ENCODE measurements at regions not wholly inside any gene's neighbourhood (a gene's known extent, or its start where the extent isn't known, plus 50 kb on each side); places are given as distances from the start of the nearest gene placed in this dataset.
"Not testable (repeated sequence)": the region's sequence is repeated elsewhere in the genome, so short reads cannot be mapped to it uniquely, and the experiment has no call there.

DNA sequence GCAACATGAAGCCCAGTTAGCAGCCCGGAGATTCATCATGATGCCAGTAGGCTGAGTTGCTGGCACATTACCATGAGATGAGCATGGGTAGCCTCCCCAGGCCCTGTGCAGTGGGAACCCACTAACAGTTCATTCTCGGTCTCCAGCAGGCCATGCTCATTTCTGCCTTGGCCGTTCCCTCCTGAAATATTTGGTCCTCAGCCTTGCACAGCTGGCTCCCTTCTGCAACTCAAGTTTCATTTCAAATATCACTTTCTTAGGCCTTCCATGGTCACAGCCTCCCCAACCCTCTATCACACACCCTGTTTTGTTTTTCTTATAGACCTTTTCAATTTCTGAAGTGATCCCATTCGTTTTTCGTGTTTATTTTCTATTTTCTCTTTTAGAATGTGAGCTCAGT lies 125.4 kb upstream of the VLDLR start:
- no peak overlapping the region for H3K27ac Mint-ChIP-seq
- no peak for DNase-seq
- H3K4me1 Mint-ChIP-seq, result no peaks in the 10 kb centered on the region

DNA sequence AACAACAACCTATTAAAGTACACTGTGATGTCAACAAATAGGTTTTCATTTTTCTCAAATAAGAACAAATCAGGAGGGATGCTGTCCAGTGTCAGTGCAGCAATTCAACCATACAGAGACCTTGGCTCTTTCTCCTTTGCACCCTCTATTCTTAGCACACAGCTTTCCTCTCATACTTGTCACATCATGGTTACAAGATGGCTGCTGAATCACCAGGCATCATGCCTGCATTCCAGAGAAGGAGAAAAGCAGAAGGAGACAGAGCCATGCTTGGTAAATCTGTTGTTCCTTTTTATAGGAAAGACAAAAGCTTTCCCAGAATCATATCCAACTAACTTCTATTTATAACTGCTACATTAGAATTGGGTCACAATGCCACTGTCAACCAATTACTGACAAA lies 124.7 kb upstream of the VLDLR start:
- H3K36me3 Mint-ChIP-seq, result no peaks in the 10 kb centered on the region
- no peak overlapping the region for H3K27ac Mint-ChIP-seq
- H3K4me1 Mint-ChIP-seq, result no peaks in the 10 kb centered on the region
- H3K4me3 Mint-ChIP-seq, result no peak overlapping the region
- CTCF ChIA-PET, result no interaction called here
- H3K27me3 Mint-ChIP-seq, result no peaks in the 10 kb centered on the region
- H3K9me3 Mint-ChIP-seq, result no peaks in the 10 kb centered on the region
- DNase-seq, result no peak

More for the DNA sequence above, 125.4 kb upstream of the VLDLR start:
- no peaks in the 10 kb centered on the region for H3K9me3 Mint-ChIP-seq
- H3K27me3 Mint-ChIP-seq, result no peaks in the 10 kb centered on the region
- no peak overlapping the region for H3K4me3 Mint-ChIP-seq
- CTCF ChIA-PET, result no interaction called here
- H3K36me3 Mint-ChIP-seq, result no peaks in the 10 kb centered on the region

DNA sequence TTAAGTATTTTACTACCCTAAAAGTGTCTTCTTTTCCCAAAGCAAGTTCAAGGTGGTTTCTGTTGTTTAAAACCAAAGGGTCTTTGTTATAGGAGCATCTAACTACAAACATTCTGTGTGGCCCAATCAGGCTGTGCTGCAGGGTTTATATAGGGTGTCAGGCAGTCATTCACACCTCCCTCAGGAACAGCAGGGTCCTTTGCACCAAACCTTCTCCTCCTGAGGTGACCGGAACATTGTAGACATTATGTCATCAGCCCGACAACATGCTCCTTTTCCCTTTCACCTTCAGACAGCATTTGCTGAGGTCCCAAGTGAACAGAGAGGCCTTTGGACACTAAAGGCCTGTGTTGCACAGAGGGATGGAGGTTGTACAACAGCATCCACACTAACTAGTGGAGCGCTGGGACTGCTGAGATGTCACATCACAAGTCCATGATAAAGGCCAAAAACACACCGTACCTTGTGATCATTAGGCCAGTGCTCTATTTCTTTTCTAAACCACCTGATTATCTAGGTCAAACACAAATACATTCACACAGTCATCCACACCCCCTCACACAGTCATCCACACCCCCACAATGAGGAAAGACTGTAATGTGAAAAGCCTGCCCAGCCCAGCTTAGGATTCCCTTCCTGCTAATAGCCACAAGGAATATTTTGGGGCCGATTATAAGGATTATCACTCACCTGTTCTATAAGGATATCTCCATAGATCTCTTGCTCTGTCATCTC lies 123.8 kb upstream of the VLDLR start:
- Mint-ChIP-seq H3K4me1 (no peaks in the 10 kb centered on the region), H3K27me3 (no peaks in the 10 kb centered on the region), H3K36me3 (no peaks in the 10 kb centered on the region), H3K4me3 (no peak overlapping the region), H3K27ac (no peak overlapping the region), H3K9me3 (no peaks in the 10 kb centered on the region)
- CTCF ChIA-PET, result no interaction called here
- DNase-seq, result no peak

DNA sequence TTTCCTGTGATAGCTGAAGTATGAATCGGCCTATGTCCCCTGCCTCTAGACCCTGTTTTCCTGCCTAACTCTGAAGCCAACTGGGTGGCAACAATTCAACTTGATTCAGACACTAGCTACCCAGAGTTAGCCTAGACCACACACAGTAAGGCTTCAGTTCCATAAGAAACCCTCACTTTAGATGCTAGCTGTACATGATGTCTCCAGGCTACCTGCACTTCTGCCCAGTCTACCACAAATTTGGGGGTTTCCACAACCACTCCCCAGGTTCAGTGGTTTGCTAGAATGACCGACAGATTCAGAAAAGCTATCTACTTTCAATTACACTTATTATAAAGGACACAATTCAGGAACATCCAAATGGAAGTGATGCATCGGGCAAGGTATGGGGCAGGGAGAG lies 119.4 kb upstream of the VLDLR start:
- H3K9me3 Mint-ChIP-seq, result no peaks in the 10 kb centered on the region
- no peaks in the 10 kb centered on the region for H3K36me3 Mint-ChIP-seq
- no peak overlapping the region for H3K27ac Mint-ChIP-seq
- no peak overlapping the region for H3K4me3 Mint-ChIP-seq
- H3K27me3 Mint-ChIP-seq, result no peaks in the 10 kb centered on the region
- H3K4me1 Mint-ChIP-seq, result no peaks in the 10 kb centered on the region
- CTCF ChIA-PET, result no interaction called here
- no peak for DNase-seq

DNA sequence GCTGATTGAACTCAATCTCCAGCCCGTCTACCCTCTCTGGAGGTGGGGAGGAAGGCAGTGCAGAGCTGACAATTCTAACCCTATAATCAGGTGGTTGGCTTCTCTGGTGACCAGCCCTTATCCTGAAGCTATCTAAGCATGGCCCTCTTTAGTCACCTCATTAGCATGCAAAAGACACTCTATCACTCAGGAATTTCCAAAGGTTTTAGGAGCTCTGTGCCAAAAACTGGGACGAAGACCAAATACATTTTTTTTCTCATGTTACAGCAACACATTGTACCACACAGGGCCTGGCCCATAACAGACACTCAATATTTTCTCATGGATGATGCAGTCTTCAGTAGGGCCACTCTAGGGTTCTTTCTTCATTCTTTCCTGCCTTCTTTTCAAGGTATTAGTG lies 118.8 kb upstream of the VLDLR start:
- CTCF ChIA-PET, result interaction anchor here (0.5 kb wide), 1 partner anchor 330 kb away, joined by 3 read pairs; no protein-coding TSS in a partner anchor
- no peaks in the 10 kb centered on the region for H3K9me3 Mint-ChIP-seq

DNA sequence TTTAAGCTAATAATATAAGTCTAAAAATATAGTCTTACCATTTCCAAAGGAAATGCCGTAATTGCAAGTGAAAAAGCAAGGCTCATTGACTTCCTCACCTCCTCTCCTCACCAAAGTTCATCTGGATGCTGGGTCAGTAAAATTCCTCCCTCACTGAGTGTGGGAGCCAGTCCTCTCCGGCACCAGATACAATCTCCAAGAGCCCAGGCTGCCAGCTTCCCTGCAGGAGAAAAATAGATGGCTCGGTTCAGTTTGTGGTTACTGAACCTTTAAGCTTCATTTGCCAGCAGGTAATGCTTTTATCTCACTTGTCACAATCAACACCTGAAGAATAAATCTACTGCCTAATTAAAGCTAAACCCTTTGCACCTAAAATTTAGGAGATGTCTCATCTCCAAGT lies 115.3 kb upstream of the VLDLR start:
- CTCF ChIA-PET, result no interaction called here
- Mint-ChIP-seq H3K27me3 (no peaks in the 10 kb centered on the region), H3K36me3 (no peaks in the 10 kb centered on the region), H3K4me3 (no peak overlapping the region), H3K9me3 (no peaks in the 10 kb centered on the region), H3K4me1 (no peaks in the 10 kb centered on the region), H3K27ac (no peak overlapping the region)
- DNase-seq, result no peak

More for the DNA sequence above, 118.8 kb upstream of the VLDLR start:
- no peak overlapping the region for H3K27ac Mint-ChIP-seq
- H3K36me3 Mint-ChIP-seq, result no peaks in the 10 kb centered on the region
- H3K27me3 Mint-ChIP-seq, result no peaks in the 10 kb centered on the region
- no peak for DNase-seq
- H3K4me3 Mint-ChIP-seq, result no peak overlapping the region
- no peaks in the 10 kb centered on the region for H3K4me1 Mint-ChIP-seq

DNA sequence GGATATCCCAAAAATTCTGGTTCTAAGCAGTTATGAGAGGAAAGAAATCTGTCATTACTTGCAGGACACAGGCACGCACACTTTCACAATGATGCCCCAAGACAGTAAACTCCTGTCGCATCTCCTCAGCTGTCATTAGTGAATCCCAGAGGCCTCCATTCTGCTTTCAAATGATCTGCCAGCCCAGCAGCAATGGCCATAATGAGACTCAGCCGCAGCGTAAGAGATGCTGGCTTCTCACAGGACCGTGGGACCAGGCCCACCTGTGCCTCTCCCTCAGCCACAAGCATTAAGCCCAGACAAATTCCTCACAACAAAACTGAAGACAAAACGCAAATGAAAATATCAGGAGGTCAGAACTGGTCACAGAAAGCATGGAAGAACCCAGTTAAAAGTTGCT lies 98.0 kb upstream of the VLDLR start:
- Mint-ChIP-seq H3K9me3 (peaks cover 4% of the 10 kb centered on the region), H3K4me3 (no peak overlapping the region), H3K4me1 (no peaks in the 10 kb centered on the region), H3K27me3 (no peaks in the 10 kb centered on the region), H3K27ac (no peak overlapping the region), H3K36me3 (no peaks in the 10 kb centered on the region)
- CTCF ChIA-PET, result no interaction called here
- DNase-seq, result no peak

DNA sequence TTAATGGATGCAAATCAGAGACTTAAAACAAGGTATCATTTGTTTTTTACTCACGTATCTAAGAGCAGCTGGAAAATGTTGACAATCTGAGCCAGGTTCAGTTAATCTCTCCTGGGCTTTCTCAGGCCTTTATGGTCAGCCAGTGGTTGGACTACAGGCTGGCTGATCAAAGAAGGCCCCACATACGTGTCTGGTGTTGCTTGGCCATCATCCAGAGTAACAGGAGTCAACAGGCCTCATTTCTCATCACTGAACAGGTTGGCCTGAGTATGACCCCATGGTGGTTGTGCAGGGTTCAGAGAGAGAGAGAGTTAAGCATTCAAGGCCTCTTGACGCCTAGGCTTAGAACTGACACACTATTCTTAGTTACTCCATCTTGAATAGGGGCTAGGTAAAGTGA lies 97.0 kb upstream of the VLDLR start:
- Mint-ChIP-seq H3K36me3 (no peaks in the 10 kb centered on the region), H3K27me3 (no peaks in the 10 kb centered on the region), H3K27ac (no peak overlapping the region), H3K4me1 (no peaks in the 10 kb centered on the region), H3K9me3 (no peaks in the 10 kb centered on the region), H3K4me3 (no peak overlapping the region)
- DNase-seq, result no peak
- CTCF ChIA-PET, result no interaction called here

DNA sequence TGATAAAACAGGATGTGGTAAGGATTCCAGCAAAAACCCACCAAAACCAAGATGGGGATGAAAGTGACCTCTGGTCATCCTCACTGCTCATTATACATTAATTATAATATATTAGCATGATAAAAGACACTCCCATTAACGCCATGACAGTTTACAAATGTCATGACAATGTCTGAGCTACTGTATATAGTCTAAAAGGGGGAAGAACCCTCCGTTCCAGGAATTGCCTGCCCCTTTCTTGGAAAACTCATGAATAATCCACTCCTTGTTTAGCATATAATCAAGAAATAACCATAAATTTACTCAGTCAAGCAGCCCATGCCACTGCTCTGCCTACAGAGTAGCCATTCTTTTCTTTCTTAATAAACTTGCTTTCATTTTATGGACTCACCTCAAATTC lies 96.4 kb upstream of the VLDLR start:
- no peaks in the 10 kb centered on the region for H3K36me3 Mint-ChIP-seq
- CTCF ChIA-PET, result no interaction called here
- no peak for DNase-seq
- no peaks in the 10 kb centered on the region for H3K4me1 Mint-ChIP-seq
- H3K27me3 Mint-ChIP-seq, result no peaks in the 10 kb centered on the region
- H3K27ac Mint-ChIP-seq, result no peak overlapping the region
- H3K4me3 Mint-ChIP-seq, result no peak overlapping the region
- no peaks in the 10 kb centered on the region for H3K9me3 Mint-ChIP-seq

DNA sequence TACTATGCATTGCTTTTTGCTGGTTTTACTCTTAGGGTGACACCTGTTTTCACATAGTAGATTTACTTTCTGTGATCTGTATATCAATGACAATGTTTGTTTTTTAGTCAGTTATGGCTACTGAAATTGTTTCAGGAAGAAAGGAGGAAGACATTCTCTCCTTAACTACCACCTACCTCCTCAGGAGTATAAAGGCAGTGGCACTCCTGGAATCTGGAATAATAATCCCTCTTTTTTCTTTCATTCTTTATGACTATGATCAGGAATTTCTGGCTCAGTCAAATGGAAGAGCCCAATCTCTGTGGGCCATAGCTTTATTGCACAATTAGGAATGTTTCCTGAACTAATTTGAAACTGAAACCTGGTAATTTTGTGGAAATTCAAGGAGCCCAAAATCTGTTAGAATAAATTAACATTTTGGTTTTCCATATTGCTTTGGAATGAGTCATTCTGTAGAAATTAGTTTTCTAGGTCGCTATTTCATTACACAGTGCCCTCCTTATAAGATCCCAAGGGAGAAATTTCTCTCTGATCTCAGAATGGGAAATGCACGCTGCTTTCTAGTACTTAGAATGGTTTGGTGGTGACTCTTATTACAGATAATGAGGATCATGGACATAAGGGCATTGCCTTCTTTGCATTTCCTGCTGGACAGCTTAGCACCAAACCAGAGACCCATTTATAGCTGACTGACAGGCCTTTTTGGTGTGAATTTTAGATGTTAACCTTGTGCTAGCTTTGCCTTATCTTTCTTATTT lies 95.3 kb upstream of the VLDLR start:
- CTCF ChIA-PET, result interaction anchor here (0.5 kb wide), 1 partner anchor 104 kb away, joined by 3 read pairs; no protein-coding TSS in a partner anchor
- no peak for DNase-seq
- H3K4me3 Mint-ChIP-seq, result no peak overlapping the region
- H3K4me1 Mint-ChIP-seq, result no peaks in the 10 kb centered on the region
- H3K27me3 Mint-ChIP-seq, result no peaks in the 10 kb centered on the region
- no peaks in the 10 kb centered on the region for H3K36me3 Mint-ChIP-seq
- no peaks in the 10 kb centered on the region for H3K9me3 Mint-ChIP-seq
- no peak overlapping the region for H3K27ac Mint-ChIP-seq

DNA sequence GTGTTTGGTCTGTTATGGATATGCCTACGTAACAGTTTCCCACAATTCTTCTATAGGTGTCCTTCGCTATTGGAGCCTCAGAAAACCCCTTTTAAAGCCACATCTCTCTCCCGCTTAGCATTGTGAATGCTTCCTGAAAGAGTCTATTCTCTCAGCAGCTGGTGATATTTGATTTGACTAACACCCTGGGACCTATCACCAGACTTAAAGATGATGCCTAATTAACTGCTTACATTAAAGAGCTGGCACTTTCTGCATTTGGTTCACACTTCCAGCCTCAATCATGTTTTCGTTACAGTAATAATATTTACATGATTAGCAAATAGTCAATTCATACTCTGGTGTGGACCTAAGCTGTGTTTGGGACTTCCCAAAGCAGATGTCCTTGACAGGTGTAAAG lies 90.1 kb upstream of the VLDLR start:
- no peak overlapping the region for H3K27ac Mint-ChIP-seq
- no peak for DNase-seq
- H3K9me3 Mint-ChIP-seq, result no peaks in the 10 kb centered on the region
- no peaks in the 10 kb centered on the region for H3K4me1 Mint-ChIP-seq
- no peaks in the 10 kb centered on the region for H3K27me3 Mint-ChIP-seq
- CTCF ChIA-PET, result no interaction called here
- no peaks in the 10 kb centered on the region for H3K36me3 Mint-ChIP-seq
- no peak overlapping the region for H3K4me3 Mint-ChIP-seq

DNA sequence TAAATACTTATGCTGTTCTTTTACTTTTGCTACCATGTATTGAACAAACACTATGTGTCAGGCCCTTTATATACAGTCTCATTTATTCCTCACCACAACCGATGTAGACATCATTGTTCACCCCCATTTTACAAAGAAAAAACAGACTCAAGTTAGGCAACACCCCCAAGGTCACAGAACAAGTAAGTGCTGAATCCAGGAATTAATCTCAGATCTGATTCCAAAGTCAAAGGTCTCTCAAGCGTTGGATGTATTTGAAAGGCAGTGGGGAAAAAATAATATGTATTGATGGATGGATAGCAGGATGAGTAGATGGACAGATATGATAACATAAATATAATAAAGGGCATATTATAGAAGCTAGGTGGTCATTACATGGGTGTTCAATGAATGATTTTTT lies 85.1 kb upstream of the VLDLR start:
- H3K27ac Mint-ChIP-seq, result no peak overlapping the region

DNA sequence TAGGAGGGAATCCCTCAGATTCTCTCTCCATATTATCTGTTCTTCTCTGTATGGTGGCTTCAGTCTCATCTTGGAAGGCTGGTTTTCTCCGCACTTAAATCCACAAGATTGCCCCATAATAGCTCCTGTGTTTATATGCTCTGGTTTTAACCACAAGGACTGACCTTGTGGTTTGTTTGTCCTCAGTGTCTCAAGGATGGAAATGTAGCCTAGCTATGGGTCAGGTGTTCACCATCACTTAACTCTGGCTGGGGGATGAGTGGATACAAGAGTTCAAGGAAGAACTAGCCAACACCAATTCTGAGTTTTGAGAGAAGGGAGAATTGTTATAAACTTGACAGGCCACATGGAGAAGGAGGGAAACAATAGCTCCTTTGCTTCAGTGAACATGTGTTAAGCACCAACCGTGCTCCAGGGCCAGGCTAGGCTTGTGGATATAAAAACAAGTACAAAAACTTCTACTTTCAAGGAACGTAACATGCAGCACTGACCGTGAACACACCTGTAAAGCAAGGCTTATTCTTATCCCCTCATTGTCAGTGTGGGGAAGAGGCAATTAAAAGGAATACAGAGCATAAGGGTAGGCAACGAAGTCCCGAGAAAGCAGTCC lies 75.6 kb upstream of the VLDLR start:
- Mint-ChIP-seq H3K36me3 (no peaks in the 10 kb centered on the region), H3K27me3 (no peaks in the 10 kb centered on the region), H3K27ac (no peak overlapping the region), H3K4me1 (no peaks in the 10 kb centered on the region), H3K9me3 (no peaks in the 10 kb centered on the region), H3K4me3 (no peak overlapping the region)
- no peak for DNase-seq
- CTCF ChIA-PET, result no interaction called here

More for the DNA sequence above, 85.1 kb upstream of the VLDLR start:
- no peak for DNase-seq
- no peak overlapping the region for H3K4me3 Mint-ChIP-seq
- no peaks in the 10 kb centered on the region for H3K4me1 Mint-ChIP-seq
- no peaks in the 10 kb centered on the region for H3K9me3 Mint-ChIP-seq
- H3K27me3 Mint-ChIP-seq, result no peaks in the 10 kb centered on the region
- no peaks in the 10 kb centered on the region for H3K36me3 Mint-ChIP-seq
- CTCF ChIA-PET, result no interaction called here

DNA sequence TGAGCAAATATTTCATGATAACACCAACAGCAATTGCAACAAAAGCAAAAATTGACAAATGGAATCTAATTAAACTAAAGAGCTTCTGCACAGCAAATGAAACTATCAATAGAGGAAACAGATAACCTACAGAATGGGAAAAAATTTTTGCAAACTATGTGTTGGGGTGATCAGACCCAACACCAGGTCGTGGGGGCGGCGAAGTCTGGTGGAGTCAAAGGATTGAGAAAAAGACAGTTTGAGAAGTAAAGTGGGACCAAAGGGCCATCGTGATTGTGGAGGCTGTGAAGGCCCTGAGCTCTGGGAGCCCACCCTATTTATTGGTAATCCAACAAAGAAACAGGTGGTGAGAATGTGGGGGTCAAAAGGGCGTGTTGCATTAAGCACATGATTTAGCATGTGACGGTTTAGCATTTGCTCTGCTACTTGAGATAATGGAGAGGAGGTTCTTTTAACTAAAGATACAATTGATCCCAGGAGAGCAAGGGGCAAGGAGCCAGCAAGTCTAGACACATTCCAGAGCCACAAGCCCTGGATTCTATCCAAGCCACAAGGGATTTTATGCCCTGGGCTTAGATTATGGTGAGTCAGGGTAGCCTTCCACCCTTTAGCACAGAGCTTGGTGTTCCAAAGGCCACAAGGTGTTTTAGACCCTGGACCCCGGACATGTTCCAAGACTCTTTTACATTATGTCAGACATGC lies 65.5 kb upstream of the VLDLR start:
- CTCF ChIA-PET, H3K9me3 Mint-ChIP-seq, H3K4me1 Mint-ChIP-seq, H3K36me3 Mint-ChIP-seq, H3K27ac Mint-ChIP-seq, H3K27me3 Mint-ChIP-seq, DNase-seq, H3K4me3 Mint-ChIP-seq: not testable (repeated sequence)

All from activated naive CD4-positive, alpha-beta T cell treated with anti-CD3 and anti-CD28 coated beads, Interleukin-2, amount 10 ng/mL, durations not matched to agents 7 days and 5 days (primary cell).